ENCODE measurements at regions not wholly inside any gene's neighbourhood (a gene's known extent, or its start where the extent isn't known, plus 50 kb on each side); places are given as distances from the start of the nearest gene placed in this dataset.

- FAIRE-seq (no peak), DNase-seq (ENCODE audit: low read depth, low spot score) (no peak)
- Histone ChIP-seq H3K9me1 (replicated peaks; ENCODE audit: control insufficient read depth, extremely low read depth, insufficient read depth, low read length) (no peaks in the 10 kb centered on the region), H3K79me2 (ENCODE audit: control insufficient read depth, insufficient read depth, low read length) (no peaks in the 10 kb centered on the region), H3K4me3 (replicated peaks in 1 of 3; ENCODE audit: insufficient read depth in 1 of 3, low read depth in 1 of 3, low read length in 3 of 3) (no peak overlapping the region), H2AFZ (ENCODE audit: low read depth, low read length) (no peak overlapping the region), H3K9ac (replicated peaks; ENCODE audit: extremely low read depth, insufficient read depth, low read length) (no peak overlapping the region), H3K9me3 (replicated peaks; ENCODE audit: control insufficient read depth, insufficient read depth, low read length) (peaks cover 5% of the 10 kb centered on the region), H3K4me2 (ENCODE audit: insufficient read depth, low read length) (no peak overlapping the region), H4K20me1 (replicated peaks; ENCODE audit: control insufficient read depth, extremely low read depth, insufficient read depth, low read length) (no peaks in the 10 kb centered on the region), H3K27ac (ENCODE audit: insufficient read depth, low read depth, low read length) (no peak overlapping the region), H3K27me3 (ENCODE audit: control insufficient read depth in 2 of 2, insufficient read depth in 2 of 2, low read length in 2 of 2) (no peaks in the 10 kb centered on the region), H3K4me1 (ENCODE audit: control insufficient read depth, extremely low read depth, insufficient read depth, low read length) (no peaks in the 10 kb centered on the region), H3K36me3 (ENCODE audit: control insufficient read depth in 2 of 2, extremely low read depth in 1 of 2, insufficient read depth in 2 of 2, low read length in 2 of 2) (no peaks in the 10 kb centered on the region)
- ChIA-PET POLR2A (no interaction called here), CTCF (no interaction called here)
- intact Hi-C loops (cut with micrococcal nuclease) (no loop called here), dilution Hi-C loops (cut with MboI; ENCODE audit: extremely low pct_ligation_motif_present, low sequenced_read_pairs) (no loop called here)
- TF ChIP-seq MYC (IDR thresholded peaks at IDR 0.05; ENCODE audit: low read depth, low read length): no peak
- TF ChIP-seq GATA2 (IDR thresholded peaks at IDR 0.05; ENCODE audit: insufficient read depth, insufficient read length, low read depth, low read length): no peak
- no peak for TF ChIP-seq EZH2 (IDR thresholded peaks at IDR 0.05; ENCODE audit: borderline replicate concordance, low read depth, low read length, severe bottlenecking)
- TF ChIP-seq, protein P1, sequence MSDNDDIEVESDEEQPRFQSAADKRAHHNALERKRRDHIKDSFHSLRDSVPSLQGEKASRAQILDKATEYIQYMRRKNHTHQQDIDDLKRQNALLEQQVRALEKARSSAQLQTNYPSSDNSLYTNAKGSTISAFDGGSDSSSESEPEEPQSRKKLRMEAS (IDR thresholded peaks at IDR 0.05; ENCODE audit: insufficient read depth, insufficient read length): no peak
- TF ChIP-seq JUN (IDR thresholded peaks at IDR 0.05; ENCODE audit: borderline replicate concordance, insufficient read depth, insufficient read length, low read depth): no peak
- TF ChIP-seq, protein P2, sequence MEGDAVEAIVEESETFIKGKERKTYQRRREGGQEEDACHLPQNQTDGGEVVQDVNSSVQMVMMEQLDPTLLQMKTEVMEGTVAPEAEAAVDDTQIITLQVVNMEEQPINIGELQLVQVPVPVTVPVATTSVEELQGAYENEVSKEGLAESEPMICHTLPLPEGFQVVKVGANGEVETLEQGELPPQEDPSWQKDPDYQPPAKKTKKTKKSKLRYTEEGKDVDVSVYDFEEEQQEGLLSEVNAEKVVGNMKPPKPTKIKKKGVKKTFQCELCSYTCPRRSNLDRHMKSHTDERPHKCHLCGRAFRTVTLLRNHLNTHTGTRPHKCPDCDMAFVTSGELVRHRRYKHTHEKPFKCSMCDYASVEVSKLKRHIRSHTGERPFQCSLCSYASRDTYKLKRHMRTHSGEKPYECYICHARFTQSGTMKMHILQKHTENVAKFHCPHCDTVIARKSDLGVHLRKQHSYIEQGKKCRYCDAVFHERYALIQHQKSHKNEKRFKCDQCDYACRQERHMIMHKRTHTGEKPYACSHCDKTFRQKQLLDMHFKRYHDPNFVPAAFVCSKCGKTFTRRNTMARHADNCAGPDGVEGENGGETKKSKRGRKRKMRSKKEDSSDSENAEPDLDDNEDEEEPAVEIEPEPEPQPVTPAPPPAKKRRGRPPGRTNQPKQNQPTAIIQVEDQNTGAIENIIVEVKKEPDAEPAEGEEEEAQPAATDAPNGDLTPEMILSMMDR (IDR thresholded peaks at IDR 0.05; ENCODE audit: extremely low read depth in 1 of 2, insufficient read depth in 1 of 2, low read depth in 1 of 2, low read length in 2 of 2): no peak
- TF ChIP-seq POLR2A (IDR thresholded peaks at IDR 0.05; ENCODE audit: low read depth, low read length): no peak
- no peak for TF ChIP-seq FOS (IDR thresholded peaks at IDR 0.05; ENCODE audit: borderline replicate concordance, insufficient read depth, low read length)
- TF ChIP-seq POLR2AphosphoS5 (IDR thresholded peaks at IDR 0.05; ENCODE audit: insufficient read depth, low read depth, low read length): no peak
- no TSS peak for BruUV-seq (replicated peaks)
Observed at GRCh38 chr5:162641142-162641813, 573.7 kb downstream of the GABRG2 start.

Data from endothelial cell of umbilical vein (primary cell).